Activated CD4-positive, CD25-positive, alpha-beta regulatory T cell (primary cell): ENCODE measurements at regions not wholly inside any gene's neighbourhood (a gene's known extent, or its start where the extent isn't known, plus 50 kb on each side); places are given as distances from the start of the nearest gene placed in this dataset.

Source experiments
- DNase-seq, 4 experiments: peaks; one replicate each; lab custom pipeline; 2025; lab: John Stamatoyannopoulos, UW

DNA sequence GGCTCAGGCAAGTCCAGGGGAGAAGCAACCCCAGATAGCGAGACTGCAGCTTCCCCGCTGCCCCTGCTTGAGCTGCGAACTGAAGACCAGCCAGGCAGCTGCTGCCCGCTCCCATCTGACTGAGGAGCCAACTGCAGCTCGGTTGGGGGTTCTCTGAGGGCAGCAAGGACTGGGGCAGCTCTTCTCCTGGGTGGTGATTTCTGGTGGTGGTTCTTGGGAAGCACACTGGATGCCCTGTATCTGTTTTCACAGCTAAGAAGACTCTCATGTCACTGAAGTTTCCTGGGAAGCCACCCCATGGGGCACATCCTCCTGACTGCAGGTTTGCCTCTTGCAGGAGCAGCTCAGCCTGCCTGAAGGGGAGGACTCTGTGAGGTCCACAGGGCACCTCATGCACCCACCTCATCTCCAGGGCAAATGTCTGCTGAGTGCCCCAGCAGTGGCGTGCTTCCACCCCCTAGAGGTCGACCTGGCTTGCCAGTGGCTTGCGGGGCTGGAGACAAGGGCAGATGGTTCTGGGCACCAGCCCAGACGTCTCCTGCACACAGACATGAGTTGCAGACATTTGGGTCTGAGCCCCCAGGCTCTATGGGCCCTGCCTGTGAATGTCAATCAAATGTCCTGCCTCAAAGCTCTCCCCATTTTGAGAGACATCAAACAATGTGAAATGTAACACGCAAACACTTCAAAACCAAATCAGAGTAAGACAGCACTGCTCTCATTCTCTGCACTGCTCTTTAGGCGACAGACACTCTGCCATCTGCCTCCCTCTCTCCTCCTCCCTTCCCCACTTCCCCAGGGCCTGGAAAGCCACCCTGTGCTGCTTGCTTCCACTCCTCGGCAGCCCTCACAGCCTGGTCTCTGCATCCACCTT, 800.9 kb downstream of the BRD1 start:
- no peak for DNase-seq

- DNase-seq, result no peak
Observed at GRCh38 chr22:49025791-49026493, 801.7 kb downstream of the BRD1 start.

GRCh38 chr22:49024775-49025440, 802.8 kb downstream of the BRD1 start:
- DNase-seq, result no peak

GRCh38 chr22:49023879-49024774, 803.5 kb downstream of the BRD1 start:
- DNase-seq, result no peak

- no peak for DNase-seq
Observed at GRCh38 chr22:49023161-49023878, 804.4 kb downstream of the BRD1 start.

DNA sequence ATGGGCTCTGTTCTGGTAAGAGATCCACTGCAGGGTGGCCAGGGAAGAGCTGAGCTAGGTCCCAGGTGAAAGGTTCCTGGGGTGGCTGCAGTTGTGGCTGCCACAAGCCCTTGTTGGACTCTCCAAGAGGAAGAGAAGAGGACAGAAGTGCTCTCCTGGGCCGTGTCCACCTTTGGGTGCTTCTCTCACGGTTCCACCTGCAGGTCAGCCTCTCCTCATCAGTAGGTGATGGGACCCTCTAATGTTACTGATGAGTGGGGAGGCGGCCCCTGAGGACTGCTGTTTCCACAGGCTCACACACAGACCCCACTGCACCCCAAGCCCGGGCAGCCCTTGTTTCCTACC, 804.9 kb downstream of the BRD1 start:
- no peak for DNase-seq

DNA sequence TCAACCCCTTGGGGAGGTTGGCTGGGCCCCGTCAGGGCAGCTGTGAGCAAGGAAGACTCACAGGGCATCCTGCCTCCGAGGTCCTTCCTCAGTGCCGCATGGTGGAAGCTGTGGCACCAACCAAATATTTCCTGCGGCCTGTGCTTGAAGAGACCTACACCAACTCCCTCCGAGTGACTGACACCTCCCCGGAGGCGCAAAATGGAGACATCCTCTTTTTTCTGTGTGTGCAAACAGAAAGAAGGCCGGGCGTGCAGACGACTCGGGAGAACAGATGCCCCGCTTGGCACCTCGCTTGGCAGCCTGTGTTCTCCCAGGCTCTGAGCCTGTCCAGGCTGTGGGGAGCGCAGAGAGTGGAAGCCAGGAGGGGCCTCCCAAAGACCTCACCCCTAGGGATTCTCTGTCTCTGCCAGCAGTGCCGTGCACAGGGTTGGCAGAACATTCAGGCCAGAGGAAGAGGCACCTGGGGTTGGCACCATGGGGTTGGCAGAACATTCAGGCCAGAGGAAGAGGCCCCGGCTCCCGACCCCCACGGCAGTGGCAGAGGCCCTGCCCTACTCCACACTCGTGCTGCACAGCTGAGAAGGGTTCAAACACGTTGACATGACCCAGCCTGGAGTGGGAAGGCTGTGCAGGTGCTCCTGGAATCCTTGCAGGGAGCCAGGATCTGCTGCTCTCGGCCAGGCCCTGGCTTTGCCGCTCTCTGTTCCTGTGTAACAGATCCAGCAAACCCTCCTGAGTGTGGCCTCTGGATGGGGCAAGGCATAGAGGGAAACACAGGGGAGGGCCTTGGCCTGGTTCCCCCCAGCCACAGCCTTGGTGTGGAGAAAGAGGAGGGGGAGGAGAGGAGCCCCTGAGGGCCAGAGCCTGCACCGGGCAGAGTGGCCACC, 805.5 kb downstream of the BRD1 start:
- no peak for DNase-seq

- no peak for DNase-seq
Observed at GRCh38 chr22:49021131-49021925, 806.3 kb downstream of the BRD1 start.

DNA sequence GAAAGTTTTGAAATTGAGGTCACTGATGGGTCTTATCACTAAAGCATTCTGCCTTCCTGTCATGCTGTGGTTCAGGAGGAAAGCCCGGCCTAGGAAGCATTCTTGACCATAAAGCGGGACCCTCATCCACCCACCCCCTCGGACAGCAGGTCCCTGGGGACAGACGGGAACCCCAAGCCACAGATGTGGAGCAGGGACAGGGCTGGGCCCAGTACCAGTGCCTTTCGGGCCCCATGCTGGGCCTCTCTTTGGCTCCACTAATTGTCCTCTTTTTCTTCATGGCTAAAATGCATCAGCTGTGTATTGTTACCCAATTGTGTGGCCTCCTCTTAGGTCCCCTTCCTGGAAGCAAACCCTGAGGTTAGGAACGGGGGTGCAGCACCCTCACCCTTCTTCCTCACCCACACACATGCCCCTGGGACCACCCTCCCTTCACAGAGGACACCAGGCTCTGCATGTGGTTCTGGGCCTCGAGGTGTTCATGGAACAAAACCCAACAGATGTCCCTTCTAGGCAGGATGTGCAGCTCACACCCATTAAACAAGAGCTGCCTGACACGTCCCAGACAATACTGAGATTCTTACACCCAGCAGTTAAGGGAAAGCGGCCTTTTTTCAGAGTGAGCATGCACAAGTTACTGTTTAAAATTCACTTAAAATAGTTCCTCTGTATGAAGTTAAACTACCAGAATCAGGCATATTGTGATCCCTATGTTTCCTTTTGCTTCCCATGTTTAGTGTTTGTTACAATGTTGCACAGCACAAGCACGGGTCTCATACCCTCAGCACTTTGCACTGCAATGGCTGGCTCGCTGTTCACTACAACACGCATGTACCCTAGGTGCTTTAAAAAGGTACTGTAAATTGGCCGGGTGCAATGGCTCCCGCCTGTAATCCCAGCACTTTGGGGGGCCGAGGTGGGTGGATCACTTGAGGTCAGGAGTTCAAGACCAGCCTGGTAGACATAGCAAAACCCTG, 807.6 kb downstream of the BRD1 start:
- DNase-seq, result no peak

GRCh38 chr22:49018601-49019000, 809.1 kb downstream of the BRD1 start:
- DNase-seq, result no peak

GRCh38 chr22:49017482-49018329, 810.0 kb downstream of the BRD1 start:
- DNase-seq, result no peak

- DNase-seq, result no peak
Observed at GRCh38 chr22:49016909-49017481, 810.7 kb downstream of the BRD1 start.

DNA sequence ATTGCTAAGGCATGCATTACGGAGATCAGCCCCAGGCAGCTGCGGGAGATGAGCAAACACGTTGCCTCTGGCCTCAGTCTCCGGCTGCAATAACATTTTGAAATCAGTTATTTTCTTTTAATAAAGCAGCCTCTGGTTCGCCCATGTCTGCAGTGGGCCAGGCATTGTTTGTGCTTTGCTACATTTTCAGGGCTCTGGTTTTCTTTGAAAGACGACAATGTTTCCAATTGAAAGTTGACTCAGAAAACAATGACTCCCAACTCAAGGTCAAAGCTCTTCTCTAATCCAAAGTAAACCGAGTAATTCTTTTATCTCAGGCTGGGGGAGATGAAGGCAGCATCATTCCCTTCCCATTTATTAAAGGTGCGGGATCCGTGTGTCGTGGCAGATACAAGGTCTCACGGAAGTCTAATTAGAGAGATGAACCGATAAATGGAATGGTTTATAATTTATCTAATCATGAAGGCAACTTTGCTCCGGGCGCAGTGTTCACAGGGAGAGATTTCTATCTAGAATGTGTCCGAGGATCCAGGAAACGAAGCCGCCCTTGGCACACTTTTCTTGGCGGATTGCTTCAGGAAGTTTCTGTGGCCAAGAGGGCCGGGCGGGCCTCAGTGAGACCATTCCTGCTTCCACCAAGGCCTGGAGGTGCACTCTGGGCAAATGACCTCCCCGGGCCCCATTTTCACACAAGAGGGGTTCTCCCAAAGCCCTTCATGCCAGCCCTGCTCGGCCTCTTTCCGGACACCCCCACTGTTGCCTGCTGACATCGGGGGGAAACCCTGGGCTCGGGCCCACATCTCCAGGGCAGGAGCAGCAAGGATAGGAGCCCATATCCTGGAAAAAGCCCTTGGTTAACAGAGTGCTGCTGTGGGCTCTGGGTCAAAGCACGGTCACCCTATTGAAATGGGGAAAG, 811.4 kb downstream of the BRD1 start:
- no peak for DNase-seq

- DNase-seq, result no peak
Observed at GRCh38 chr22:49015459-49015858, 812.2 kb downstream of the BRD1 start.
